ENCODE measurements at regions not wholly inside any gene's neighbourhood (a gene's known extent, or its start where the extent isn't known, plus 50 kb on each side); places are given as distances from the start of the nearest gene placed in this dataset.
"Not testable (repeated sequence)": the region's sequence is repeated elsewhere in the genome, so short reads cannot be mapped to it uniquely, and the experiment has no call there.

DNA sequence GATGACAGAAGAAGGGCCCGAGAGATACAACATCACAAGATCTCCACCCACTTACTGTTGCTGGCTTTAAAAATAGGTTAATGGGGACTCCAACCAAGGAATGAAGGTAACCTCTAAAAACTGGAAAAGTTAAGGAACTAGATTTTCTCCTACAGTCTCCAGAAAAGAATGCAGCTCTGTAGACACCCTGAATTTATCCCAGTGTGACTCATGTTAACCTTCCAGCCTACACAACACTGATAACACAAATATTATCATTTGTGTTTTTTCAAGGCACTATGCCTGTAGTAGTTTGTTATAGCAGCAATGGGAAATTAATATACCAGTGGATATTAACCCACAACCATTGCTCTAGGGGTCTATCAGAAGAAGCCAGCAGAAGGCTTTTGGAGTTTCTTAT, 730.7 kb upstream of the ZP4 start:
- Histone ChIP-seq H3K27me3 (ENCODE audit: control insufficient read depth, insufficient read depth, low read length) (no peaks in the 10 kb centered on the region), H3K27ac (ENCODE audit: low read depth, low read length) (no peak overlapping the region), H3K9ac (ENCODE audit: low read length) (no peak overlapping the region), H3K36me3 (ENCODE audit: control insufficient read depth, insufficient read depth, low read length) (no peaks in the 10 kb centered on the region), H3K4me3 (ENCODE audit: low read depth, low read length) (no peak overlapping the region), H3K9me3 (ENCODE audit: control insufficient read depth, insufficient read depth, low read depth, low read length) (no peaks in the 10 kb centered on the region), H3K4me1 (ENCODE audit: control insufficient read depth, insufficient read depth, low read length) (no peaks in the 10 kb centered on the region)

- Histone ChIP-seq H3K4me1 (ENCODE audit: control insufficient read depth, insufficient read depth, low read length) (no peaks in the 10 kb centered on the region), H3K4me3 (ENCODE audit: low read depth, low read length) (no peak overlapping the region), H3K27ac (ENCODE audit: low read depth, low read length) (no peak overlapping the region), H3K36me3 (ENCODE audit: control insufficient read depth, insufficient read depth, low read length) (no peaks in the 10 kb centered on the region), H3K27me3 (ENCODE audit: control insufficient read depth, insufficient read depth, low read length) (no peaks in the 10 kb centered on the region), H3K9ac (ENCODE audit: low read length) (no peak overlapping the region), H3K9me3 (ENCODE audit: control insufficient read depth, insufficient read depth, low read depth, low read length) (no peaks in the 10 kb centered on the region)
Measured at GRCh38 chr1:238619652-238620051, 728.9 kb upstream of the ZP4 start.

- Histone ChIP-seq H3K27me3 (ENCODE audit: control insufficient read depth, insufficient read depth, low read length) (no peaks in the 10 kb centered on the region), H3K36me3 (ENCODE audit: control insufficient read depth, insufficient read depth, low read length) (no peaks in the 10 kb centered on the region), H3K4me1 (ENCODE audit: control insufficient read depth, insufficient read depth, low read length) (no peaks in the 10 kb centered on the region), H3K9me3 (ENCODE audit: control insufficient read depth, insufficient read depth, low read depth, low read length) (no peaks in the 10 kb centered on the region), H3K27ac (ENCODE audit: low read depth, low read length) (no peak overlapping the region), H3K4me3 (ENCODE audit: low read depth, low read length) (no peak overlapping the region), H3K9ac (ENCODE audit: low read length) (no peak overlapping the region)
Measured at GRCh38 chr1:238611406-238611805, 720.7 kb upstream of the ZP4 start.

DNA sequence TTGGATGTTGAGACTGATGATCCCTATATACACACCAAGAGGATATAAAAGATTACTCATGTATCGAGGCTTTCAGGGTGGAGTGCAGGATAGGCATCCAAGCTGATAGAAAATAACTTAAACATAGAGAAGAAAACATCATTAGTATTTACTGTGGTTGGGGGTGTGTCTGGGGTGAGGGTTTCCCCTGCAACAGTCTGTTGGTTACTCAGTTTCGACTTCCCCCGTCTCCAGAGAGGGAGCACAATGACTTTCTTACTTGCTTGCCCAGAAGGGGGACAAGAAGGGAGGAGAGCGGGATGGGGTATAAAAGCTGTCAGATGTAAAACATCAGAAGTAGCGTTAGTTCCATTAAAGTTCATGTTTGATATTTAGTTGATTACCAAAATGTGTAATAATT, 717.4 kb upstream of the ZP4 start:
- Histone ChIP-seq H3K36me3 (ENCODE audit: control insufficient read depth, insufficient read depth, low read length) (no peaks in the 10 kb centered on the region), H3K9ac (ENCODE audit: low read length) (no peak overlapping the region), H3K27ac (ENCODE audit: low read depth, low read length) (no peak overlapping the region), H3K4me1 (ENCODE audit: control insufficient read depth, insufficient read depth, low read length) (no peaks in the 10 kb centered on the region), H3K27me3 (ENCODE audit: control insufficient read depth, insufficient read depth, low read length) (no peaks in the 10 kb centered on the region), H3K9me3 (ENCODE audit: control insufficient read depth, insufficient read depth, low read depth, low read length) (no peaks in the 10 kb centered on the region), H3K4me3 (ENCODE audit: low read depth, low read length) (no peak overlapping the region)

DNA sequence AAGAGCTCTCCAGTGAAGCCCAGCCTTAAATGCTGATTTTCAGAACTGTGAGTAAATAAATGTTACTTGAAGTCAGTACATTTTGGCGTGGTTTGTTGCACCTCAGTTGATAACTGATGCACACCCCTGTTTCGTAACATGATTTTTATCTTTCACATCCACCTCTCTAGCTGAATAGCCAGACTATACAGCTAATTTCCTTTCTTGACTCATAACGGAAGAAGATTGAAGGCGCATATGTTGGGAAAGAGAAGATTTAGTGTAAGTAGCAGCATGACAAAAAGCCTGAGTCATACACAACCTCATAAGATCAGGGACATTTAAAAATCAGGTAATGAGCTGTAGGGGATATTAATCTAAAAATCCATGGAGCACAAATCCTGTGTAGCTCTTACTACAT, 716.2 kb upstream of the ZP4 start:
- H3K27ac ChIP-seq (ENCODE audit: low read depth, low read length): no peak overlapping the region
- no peaks in the 10 kb centered on the region for H3K9me3 ChIP-seq (ENCODE audit: control insufficient read depth, insufficient read depth, low read depth, low read length)
- H3K9ac ChIP-seq (ENCODE audit: low read length): no peak overlapping the region

DNA sequence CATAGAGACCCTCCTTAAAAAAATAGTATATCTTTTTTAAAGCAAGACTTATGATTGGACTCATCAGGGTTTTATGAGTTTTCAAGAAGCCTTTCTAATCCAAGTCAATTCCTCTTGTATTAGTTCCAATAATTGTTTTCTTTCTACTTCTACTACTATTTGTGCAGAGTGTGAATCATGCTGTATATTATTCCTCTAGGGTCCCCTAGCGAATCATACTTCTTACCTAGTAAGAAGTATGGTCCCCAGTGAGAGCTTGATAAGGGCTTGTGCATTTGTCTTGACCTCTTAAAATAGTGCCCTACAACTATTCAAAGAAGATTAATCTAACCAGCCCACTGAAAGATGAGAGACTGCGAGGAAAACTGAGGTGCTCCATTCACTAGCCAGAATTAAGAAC, 715.7 kb upstream of the ZP4 start:
- Histone ChIP-seq H3K27me3 (ENCODE audit: control insufficient read depth, insufficient read depth, low read length) (no peaks in the 10 kb centered on the region), H3K4me1 (ENCODE audit: control insufficient read depth, insufficient read depth, low read length) (no peaks in the 10 kb centered on the region), H3K4me3 (ENCODE audit: low read depth, low read length) (no peak overlapping the region), H3K36me3 (ENCODE audit: control insufficient read depth, insufficient read depth, low read length) (no peaks in the 10 kb centered on the region), H3K9me3 (ENCODE audit: control insufficient read depth, insufficient read depth, low read depth, low read length) (no peaks in the 10 kb centered on the region), H3K9ac (ENCODE audit: low read length) (no peak overlapping the region), H3K27ac (ENCODE audit: low read depth, low read length) (no peak overlapping the region)

More for the DNA sequence above, 716.2 kb upstream of the ZP4 start:
- H3K27me3 ChIP-seq (ENCODE audit: control insufficient read depth, insufficient read depth, low read length): no peaks in the 10 kb centered on the region
- no peak overlapping the region for H3K4me3 ChIP-seq (ENCODE audit: low read depth, low read length)
- no peaks in the 10 kb centered on the region for H3K4me1 ChIP-seq (ENCODE audit: control insufficient read depth, insufficient read depth, low read length)
- H3K36me3 ChIP-seq (ENCODE audit: control insufficient read depth, insufficient read depth, low read length): no peaks in the 10 kb centered on the region

DNA sequence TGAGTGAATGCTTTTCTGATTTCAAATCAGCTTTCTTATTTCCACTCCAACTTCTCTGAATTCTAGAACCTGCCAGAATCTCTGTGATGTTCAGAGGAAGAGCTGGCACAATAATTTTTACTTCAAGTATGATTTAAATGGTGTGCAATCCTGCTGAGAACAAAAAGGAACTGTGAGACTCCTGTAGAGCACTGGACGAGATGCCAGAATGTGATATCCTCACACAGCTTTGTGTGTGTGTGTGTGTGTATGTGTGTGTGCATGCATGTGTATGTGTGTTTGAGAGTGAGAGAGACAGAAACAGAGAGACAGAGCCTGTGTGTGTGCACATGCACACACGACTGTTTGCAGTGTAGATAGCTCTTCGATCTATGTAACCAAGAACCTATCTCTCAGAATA, 713.6 kb upstream of the ZP4 start:
- no peaks in the 10 kb centered on the region for H3K4me1 ChIP-seq (ENCODE audit: control insufficient read depth, insufficient read depth, low read length)
- no peak overlapping the region for H3K4me3 ChIP-seq (ENCODE audit: low read depth, low read length)
- H3K9me3 ChIP-seq (ENCODE audit: control insufficient read depth, insufficient read depth, low read depth, low read length): no peaks in the 10 kb centered on the region

DNA sequence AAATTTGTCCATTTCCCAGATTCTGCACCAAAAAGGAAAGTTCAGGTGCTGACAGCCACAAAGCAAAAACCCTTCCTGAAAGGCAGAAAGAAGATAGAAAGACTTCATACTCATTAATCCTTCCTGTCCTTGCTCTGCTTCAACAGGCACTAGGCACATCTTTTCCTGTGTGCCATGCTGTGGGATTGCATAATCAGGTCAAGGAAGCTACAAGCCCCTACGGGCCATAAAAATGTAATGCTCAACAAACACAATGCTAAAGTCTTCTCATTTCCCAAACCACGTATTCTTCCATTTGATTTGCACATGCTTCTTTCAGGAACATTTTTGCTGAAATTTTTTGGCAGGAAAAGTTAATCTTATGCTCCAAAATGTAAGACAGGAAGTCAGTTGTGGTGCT, 710.9 kb upstream of the ZP4 start:
- not testable (repeated sequence) for H3K4me1 ChIP-seq (ENCODE audit: control insufficient read depth, insufficient read depth, low read length); H3K36me3 ChIP-seq (ENCODE audit: control insufficient read depth, insufficient read depth, low read length); H3K4me3 ChIP-seq (ENCODE audit: low read depth, low read length); H3K9me3 ChIP-seq (ENCODE audit: control insufficient read depth, insufficient read depth, low read depth, low read length); H3K27me3 ChIP-seq (ENCODE audit: control insufficient read depth, insufficient read depth, low read length); H3K9ac ChIP-seq (ENCODE audit: low read length); H3K27ac ChIP-seq (ENCODE audit: low read depth, low read length)

More for the DNA sequence above, 713.6 kb upstream of the ZP4 start:
- no peak overlapping the region for H3K9ac ChIP-seq (ENCODE audit: low read length)
- H3K36me3 ChIP-seq (ENCODE audit: control insufficient read depth, insufficient read depth, low read length): no peaks in the 10 kb centered on the region
- H3K27me3 ChIP-seq (ENCODE audit: control insufficient read depth, insufficient read depth, low read length): no peaks in the 10 kb centered on the region
- no peak overlapping the region for H3K27ac ChIP-seq (ENCODE audit: low read depth, low read length)

DNA sequence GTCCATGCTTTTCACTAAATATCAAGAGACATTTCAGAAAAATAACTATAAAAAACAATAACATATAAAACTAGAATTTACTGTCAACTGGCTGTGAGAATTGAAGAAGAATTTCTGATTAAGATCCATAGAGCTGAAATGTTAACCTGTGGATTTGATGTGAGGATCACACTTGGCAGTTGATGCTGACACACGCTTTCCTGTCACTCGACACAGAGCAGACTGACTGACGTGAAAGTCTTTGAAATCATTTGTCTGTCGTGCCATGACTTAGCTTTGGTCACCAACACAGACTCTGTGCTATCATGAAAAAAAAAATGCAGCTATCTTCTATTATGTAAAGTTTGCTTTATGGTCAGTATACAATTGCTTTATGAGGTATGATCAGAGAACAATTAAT, 706.0 kb upstream of the ZP4 start:
- Histone ChIP-seq H3K4me1 (ENCODE audit: control insufficient read depth, insufficient read depth, low read length) (no peaks in the 10 kb centered on the region), H3K27ac (ENCODE audit: low read depth, low read length) (no peak overlapping the region), H3K27me3 (ENCODE audit: control insufficient read depth, insufficient read depth, low read length) (no peaks in the 10 kb centered on the region), H3K9ac (ENCODE audit: low read length) (no peak overlapping the region), H3K4me3 (ENCODE audit: low read depth, low read length) (no peak overlapping the region), H3K9me3 (ENCODE audit: control insufficient read depth, insufficient read depth, low read depth, low read length) (no peaks in the 10 kb centered on the region), H3K36me3 (ENCODE audit: control insufficient read depth, insufficient read depth, low read length) (no peaks in the 10 kb centered on the region)

DNA sequence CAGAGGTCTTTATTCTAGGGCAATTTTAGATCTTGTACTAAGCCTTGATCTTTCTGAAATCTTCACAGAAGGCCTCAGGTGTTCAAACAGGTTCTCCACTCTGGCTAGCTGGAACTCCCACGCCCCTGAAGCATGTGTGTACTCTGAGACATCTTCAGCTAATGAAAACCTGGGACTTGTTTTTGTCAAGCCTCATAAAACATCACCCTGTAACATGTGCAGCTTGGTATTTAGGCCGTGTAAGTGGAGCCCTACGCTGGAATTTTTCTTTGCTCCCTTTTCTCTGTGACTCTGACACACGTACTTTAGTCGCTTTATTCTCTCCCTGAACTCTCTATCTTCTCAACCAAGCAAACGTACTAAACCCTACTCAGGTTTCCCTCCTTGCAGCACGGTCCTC, 701.9 kb upstream of the ZP4 start:
- no peaks in the 10 kb centered on the region for H3K9me3 ChIP-seq (ENCODE audit: control insufficient read depth, insufficient read depth, low read depth, low read length)
- no peaks in the 10 kb centered on the region for H3K27me3 ChIP-seq (ENCODE audit: control insufficient read depth, insufficient read depth, low read length)
- no peak overlapping the region for H3K9ac ChIP-seq (ENCODE audit: low read length)
- no peak overlapping the region for H3K27ac ChIP-seq (ENCODE audit: low read depth, low read length)
- H3K4me3 ChIP-seq (ENCODE audit: low read depth, low read length): no peak overlapping the region
- no peaks in the 10 kb centered on the region for H3K36me3 ChIP-seq (ENCODE audit: control insufficient read depth, insufficient read depth, low read length)
- H3K4me1 ChIP-seq (ENCODE audit: control insufficient read depth, insufficient read depth, low read length): no peaks in the 10 kb centered on the region

DNA sequence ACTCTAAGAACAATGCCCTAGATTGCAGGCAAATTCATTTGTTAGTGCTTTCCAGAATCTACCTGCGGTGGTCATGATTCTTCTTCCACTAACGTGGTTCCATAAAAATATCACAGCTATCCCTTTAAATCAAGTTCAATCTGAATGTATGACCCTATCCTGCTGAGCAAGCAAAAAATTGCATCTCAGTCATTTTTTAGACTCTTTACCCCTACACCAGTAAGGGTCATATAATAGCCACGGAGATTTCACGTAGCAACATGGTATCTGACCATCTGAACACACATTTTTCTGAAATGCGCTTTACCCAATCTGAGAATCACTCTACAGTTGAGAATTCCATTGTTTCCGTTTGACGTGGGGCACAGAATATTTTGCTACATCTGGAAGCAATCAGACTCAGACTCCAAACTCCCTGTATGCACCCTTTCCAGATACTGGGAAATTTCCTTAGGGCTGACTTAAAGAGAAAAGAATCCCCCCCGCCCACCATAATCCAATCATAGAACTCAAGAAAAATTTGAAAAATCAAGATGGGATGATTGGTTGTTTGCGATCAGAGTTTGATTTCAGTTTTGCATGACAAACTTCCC, 699.2 kb upstream of the ZP4 start:
- H3K9ac ChIP-seq (ENCODE audit: low read length): no peak overlapping the region
- no peak overlapping the region for H3K27ac ChIP-seq (ENCODE audit: low read depth, low read length)
- no peak overlapping the region for H3K4me3 ChIP-seq (ENCODE audit: low read depth, low read length)
- H3K4me1 ChIP-seq (ENCODE audit: control insufficient read depth, insufficient read depth, low read length): no peaks in the 10 kb centered on the region
- no peaks in the 10 kb centered on the region for H3K9me3 ChIP-seq (ENCODE audit: control insufficient read depth, insufficient read depth, low read depth, low read length)
- H3K27me3 ChIP-seq (ENCODE audit: control insufficient read depth, insufficient read depth, low read length): no peaks in the 10 kb centered on the region
- no peaks in the 10 kb centered on the region for H3K36me3 ChIP-seq (ENCODE audit: control insufficient read depth, insufficient read depth, low read length)

DNA sequence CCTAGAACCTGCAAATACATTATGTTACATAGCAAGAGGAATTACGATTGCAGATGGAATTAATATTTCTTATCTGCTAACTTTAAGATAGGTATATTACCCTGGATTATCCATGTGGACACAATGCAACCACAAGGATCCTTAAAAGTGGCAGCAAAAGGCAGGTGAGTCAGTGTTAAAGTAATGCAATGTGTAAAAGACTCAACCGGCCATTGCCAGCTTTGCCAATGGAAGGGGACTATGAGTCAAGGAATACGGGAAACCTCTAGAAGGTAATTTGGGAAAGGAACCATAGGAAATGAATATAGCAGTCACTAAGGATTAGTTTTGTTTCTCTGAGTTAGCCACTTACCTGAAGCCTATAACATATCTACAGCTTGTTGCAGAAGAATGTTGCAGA, 692.1 kb upstream of the ZP4 start:
- H3K4me3 ChIP-seq (ENCODE audit: low read depth, low read length): no peak overlapping the region
- no peak overlapping the region for H3K9ac ChIP-seq (ENCODE audit: low read length)
- no peaks in the 10 kb centered on the region for H3K9me3 ChIP-seq (ENCODE audit: control insufficient read depth, insufficient read depth, low read depth, low read length)
- no peak overlapping the region for H3K27ac ChIP-seq (ENCODE audit: low read depth, low read length)
- no peaks in the 10 kb centered on the region for H3K36me3 ChIP-seq (ENCODE audit: control insufficient read depth, insufficient read depth, low read length)
- H3K27me3 ChIP-seq (ENCODE audit: control insufficient read depth, insufficient read depth, low read length): no peaks in the 10 kb centered on the region
- H3K4me1 ChIP-seq (ENCODE audit: control insufficient read depth, insufficient read depth, low read length): no peaks in the 10 kb centered on the region

Data from HUES6 (cell line).